Fibroblast of lung (primary cell): ENCODE measurements at regions not wholly inside any gene's neighbourhood (a gene's known extent, or its start where the extent isn't known, plus 50 kb on each side); places are given as distances from the start of the nearest gene placed in this dataset.

Experiments used
- CTCF ChIP-seq, 2 donors: IDR thresholded peaks in 1 of 2; conservative IDR thresholded peaks in 1 of 2; 1 replicate in 1 of 2; 2 replicates in 1 of 2; pipeline ENCODE4 v1.5.1; 2011 to 2012; ENCODE audit warnings: low read length in 2 of 2, control low read depth in 1 of 2, inconsistent platforms in 1 of 2, low read depth in 1 of 2, mild to moderate bottlenecking in 1 of 2
- EZH2 ChIP-seq: IDR thresholded peaks from 2 replicates; pipeline ENCODE4 v1.5.1; 2012; ENCODE audit warnings: low read length, control low read depth, mild to moderate bottlenecking; ENCODE audit errors: missing control alignments

- TF ChIP-seq CTCF (conservative IDR thresholded peaks at IDR 0.05 in 1 of 2, IDR thresholded peaks at IDR 0.05 in 1 of 2; ENCODE audit: low read depth in 1 of 2, low read length in 2 of 2) (no peak), EZH2 (no peak)
These were observed 438.5 kb upstream of the TRIB2 start for GRCh38 chr2:12278217-12278750.
